ENCODE measurements at regions not wholly inside any gene's neighbourhood (a gene's known extent, or its start where the extent isn't known, plus 50 kb on each side); places are given as distances from the start of the nearest gene placed in this dataset.

DNA sequence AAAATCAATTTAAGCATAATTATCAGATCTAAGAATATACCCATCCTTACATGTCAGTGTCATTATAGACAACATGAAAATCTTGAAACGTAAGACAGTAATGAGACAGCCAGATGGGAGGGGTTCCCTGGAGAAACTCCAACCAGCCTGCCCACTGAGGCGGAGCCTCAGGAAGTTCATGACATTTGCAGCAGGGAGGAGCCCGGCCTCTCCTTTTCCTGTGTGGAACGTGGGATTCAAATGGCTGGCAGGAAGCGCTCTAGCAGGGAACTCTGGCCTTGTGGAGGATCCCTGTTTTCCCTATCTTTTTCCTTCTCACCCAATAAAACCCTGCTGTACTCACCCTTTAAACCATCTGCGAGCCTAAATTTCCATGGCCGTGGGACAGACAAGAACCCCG, 176.6 kb upstream of the KCNN2 start:
- no peak for TF ChIP-seq POLR2AphosphoS5 (IDR thresholded peaks at IDR 0.05; ENCODE audit: low read depth, low read length)
- no peak for TF ChIP-seq POLR2A (IDR thresholded peaks at IDR 0.05; ENCODE audit: low read depth, low read length)
- no peak for TF ChIP-seq TAF1 (IDR thresholded peaks at IDR 0.05; ENCODE audit: borderline replicate concordance, low read depth, low read length)

Data from GM12892 (cell line).